Endothelial cell (in vitro differentiated cells): ENCODE measurements at regions not wholly inside any gene's neighbourhood (a gene's known extent, or its start where the extent isn't known, plus 50 kb on each side); places are given as distances from the start of the nearest gene placed in this dataset.
A peak's percentile ranks its signal among the peaks of the same experiment; 100 is the strongest.

ENCODE experiments used
- DNase-seq: peaks from one replicate; pipeline ENCODE4 v3.0.0; 2021; ENCODE audit warnings: low spot score
- H3K27ac Mint-ChIP-seq: one replicate; pipeline ENCODE4 v1.8.0; 2021; ENCODE audit warnings: mixed read lengths, inconsistent platforms; ENCODE audit not compliant: unreplicated experiment
- H3K27me3 Mint-ChIP-seq: one replicate; pipeline ENCODE4 v1.8.0; 2021; ENCODE audit warnings: mild to moderate bottlenecking, moderate library complexity, mixed read lengths, inconsistent platforms; ENCODE audit not compliant: unreplicated experiment
- H3K36me3 Mint-ChIP-seq: one replicate; pipeline ENCODE4 v1.8.0; 2021; ENCODE audit warnings: mild to moderate bottlenecking, low read depth, mixed read lengths, inconsistent platforms; ENCODE audit not compliant: unreplicated experiment
- H3K4me1 Mint-ChIP-seq: one replicate; pipeline ENCODE4 v1.8.0; 2021; ENCODE audit warnings: mild to moderate bottlenecking, mixed read lengths, inconsistent platforms; ENCODE audit not compliant: unreplicated experiment
- H3K4me3 Mint-ChIP-seq: one replicate; pipeline ENCODE4 v1.8.0; 2021; ENCODE audit warnings: mild to moderate bottlenecking, mixed read lengths, inconsistent platforms; ENCODE audit not compliant: unreplicated experiment
- H3K9me3 Mint-ChIP-seq: one replicate; pipeline ENCODE4 v1.8.0; 2021; ENCODE audit warnings: mixed read lengths, inconsistent platforms; ENCODE audit not compliant: unreplicated experiment
- TF ChIP-seq, protein P1 (sequence below): fragments of 200-600 bp; sonication (generic); IDR thresholded peaks from one replicate; pipeline ENCODE4 v1.5.0; 2021; ENCODE audit warnings: antibody characterized with exemption; ENCODE audit not compliant: unreplicated experiment

DNA sequence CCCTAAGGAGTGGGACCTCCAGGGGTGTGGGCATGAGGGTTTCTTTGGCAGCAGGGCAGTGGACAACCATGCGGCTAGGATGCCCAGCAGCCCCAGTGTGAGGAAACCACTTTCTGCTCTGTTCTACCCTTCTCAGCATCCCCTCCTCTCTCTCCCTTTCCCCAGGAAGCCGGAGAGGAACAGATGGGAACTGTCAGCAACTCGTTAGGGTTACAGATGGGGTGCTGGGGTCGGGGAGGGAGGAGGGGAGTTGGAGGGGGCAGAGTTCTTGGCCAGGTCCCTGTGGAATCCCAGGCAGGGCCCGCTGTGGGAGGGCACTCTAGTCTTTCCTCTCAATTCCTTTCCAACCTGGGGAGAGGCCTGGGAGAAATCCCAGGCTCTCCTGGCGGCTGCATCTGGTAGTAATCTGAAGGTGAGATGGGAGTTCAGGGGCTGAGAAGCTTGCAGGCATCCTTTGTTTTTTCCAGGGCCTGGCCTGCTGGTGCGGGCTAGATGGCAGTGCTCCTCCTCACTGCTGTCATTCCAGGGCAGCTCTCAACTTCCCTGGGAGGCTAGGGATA, 93.9 kb upstream of the CSF3R start:
- DNase-seq, result no peak
- H3K4me1 Mint-ChIP-seq, result peaks cover 3% of the 10 kb centered on the region
- H3K4me3 Mint-ChIP-seq, result no peak overlapping the region
- TF ChIP-seq, protein P1, sequence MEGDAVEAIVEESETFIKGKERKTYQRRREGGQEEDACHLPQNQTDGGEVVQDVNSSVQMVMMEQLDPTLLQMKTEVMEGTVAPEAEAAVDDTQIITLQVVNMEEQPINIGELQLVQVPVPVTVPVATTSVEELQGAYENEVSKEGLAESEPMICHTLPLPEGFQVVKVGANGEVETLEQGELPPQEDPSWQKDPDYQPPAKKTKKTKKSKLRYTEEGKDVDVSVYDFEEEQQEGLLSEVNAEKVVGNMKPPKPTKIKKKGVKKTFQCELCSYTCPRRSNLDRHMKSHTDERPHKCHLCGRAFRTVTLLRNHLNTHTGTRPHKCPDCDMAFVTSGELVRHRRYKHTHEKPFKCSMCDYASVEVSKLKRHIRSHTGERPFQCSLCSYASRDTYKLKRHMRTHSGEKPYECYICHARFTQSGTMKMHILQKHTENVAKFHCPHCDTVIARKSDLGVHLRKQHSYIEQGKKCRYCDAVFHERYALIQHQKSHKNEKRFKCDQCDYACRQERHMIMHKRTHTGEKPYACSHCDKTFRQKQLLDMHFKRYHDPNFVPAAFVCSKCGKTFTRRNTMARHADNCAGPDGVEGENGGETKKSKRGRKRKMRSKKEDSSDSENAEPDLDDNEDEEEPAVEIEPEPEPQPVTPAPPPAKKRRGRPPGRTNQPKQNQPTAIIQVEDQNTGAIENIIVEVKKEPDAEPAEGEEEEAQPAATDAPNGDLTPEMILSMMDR, result no peak
- H3K27ac Mint-ChIP-seq, result no peak overlapping the region
- no peaks in the 10 kb centered on the region for H3K9me3 Mint-ChIP-seq
- peaks cover 8% of the 10 kb centered on the region for H3K27me3 Mint-ChIP-seq
- H3K36me3 Mint-ChIP-seq, result no peaks in the 10 kb centered on the region

DNA sequence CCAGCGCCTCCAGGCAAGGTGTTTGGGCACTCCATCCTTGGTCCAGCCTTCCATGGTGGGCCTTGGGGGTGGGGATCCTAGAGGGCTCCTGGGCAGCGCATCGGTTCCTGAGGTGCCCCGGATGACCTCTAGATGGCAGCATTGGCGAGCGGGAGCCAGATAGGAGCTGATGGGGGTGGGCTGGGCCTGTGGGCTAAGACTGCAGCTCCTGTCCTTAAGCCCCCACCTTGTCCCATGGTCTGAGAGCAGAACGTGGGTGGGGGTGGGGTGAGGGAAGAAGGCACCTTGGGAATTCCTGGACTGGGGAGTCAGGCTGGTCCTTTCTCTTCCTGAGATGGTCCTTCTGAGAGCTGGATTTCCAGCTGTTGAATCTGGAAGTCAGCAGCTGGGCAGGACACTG, 93.4 kb upstream of the CSF3R start:
- peaks cover 3% of the 10 kb centered on the region for H3K4me1 Mint-ChIP-seq
- no peak overlapping the region for H3K27ac Mint-ChIP-seq
- TF ChIP-seq, protein P1, result peak; percentile 54
- DNase-seq, result peak; percentile 85
- H3K9me3 Mint-ChIP-seq, result no peaks in the 10 kb centered on the region
- H3K4me3 Mint-ChIP-seq, result no peak overlapping the region
- H3K36me3 Mint-ChIP-seq, result no peaks in the 10 kb centered on the region
- H3K27me3 Mint-ChIP-seq, result peaks cover 8% of the 10 kb centered on the region

DNA sequence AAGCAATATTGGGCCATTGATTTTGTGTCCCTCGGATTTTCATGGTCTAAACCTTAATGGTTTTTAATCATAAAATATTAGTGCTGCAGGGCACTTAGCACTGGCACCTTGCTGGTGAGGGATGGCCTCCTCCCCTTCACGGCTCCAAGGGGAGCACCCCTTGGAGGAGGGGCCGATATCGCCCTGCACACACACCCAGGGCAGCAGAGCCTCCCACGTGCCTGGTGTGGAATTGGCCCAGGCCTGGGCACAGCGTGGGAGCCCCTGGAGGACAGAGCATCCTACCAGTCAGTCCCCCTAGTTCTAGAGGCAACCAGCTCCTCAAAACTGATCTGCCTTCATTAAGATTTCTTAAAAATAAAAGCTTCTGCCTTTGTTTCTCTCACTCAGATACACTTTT, 90.7 kb upstream of the CSF3R start:
- peaks cover 3% of the 10 kb centered on the region for H3K4me1 Mint-ChIP-seq
- no peaks in the 10 kb centered on the region for H3K36me3 Mint-ChIP-seq
- no peak overlapping the region for H3K27ac Mint-ChIP-seq
- TF ChIP-seq, protein P1, result no peak
- H3K9me3 Mint-ChIP-seq, result no peaks in the 10 kb centered on the region
- H3K4me3 Mint-ChIP-seq, result no peak overlapping the region
- DNase-seq, result no peak
- H3K27me3 Mint-ChIP-seq, result peaks cover 3% of the 10 kb centered on the region

DNA sequence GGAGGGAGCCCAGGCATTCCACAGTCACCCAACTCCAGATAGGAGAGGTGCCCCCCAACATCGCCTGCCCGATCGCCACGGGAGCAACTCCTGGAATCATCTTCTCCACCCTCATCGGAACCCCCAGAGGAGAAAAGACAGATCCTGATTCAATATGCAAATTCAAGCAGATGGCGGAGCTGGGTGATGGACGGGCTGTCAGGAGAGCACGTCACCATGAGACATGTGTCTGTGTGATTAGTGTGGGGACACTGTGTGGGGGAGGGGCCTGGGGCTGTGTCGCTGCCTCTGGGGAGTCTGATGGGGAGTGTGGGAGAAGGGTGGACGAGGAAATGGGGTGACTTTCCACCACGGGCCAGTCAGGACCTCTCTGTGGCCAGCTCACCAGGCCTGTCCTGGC, 90.2 kb upstream of the CSF3R start:
- no peaks in the 10 kb centered on the region for H3K9me3 Mint-ChIP-seq
- no peaks in the 10 kb centered on the region for H3K36me3 Mint-ChIP-seq
- TF ChIP-seq, protein P1, result no peak
- H3K4me3 Mint-ChIP-seq, result no peak overlapping the region
- H3K27me3 Mint-ChIP-seq, result peaks cover 3% of the 10 kb centered on the region
- H3K4me1 Mint-ChIP-seq, result peaks cover 3% of the 10 kb centered on the region
- no peak overlapping the region for H3K27ac Mint-ChIP-seq
- no peak for DNase-seq

DNA sequence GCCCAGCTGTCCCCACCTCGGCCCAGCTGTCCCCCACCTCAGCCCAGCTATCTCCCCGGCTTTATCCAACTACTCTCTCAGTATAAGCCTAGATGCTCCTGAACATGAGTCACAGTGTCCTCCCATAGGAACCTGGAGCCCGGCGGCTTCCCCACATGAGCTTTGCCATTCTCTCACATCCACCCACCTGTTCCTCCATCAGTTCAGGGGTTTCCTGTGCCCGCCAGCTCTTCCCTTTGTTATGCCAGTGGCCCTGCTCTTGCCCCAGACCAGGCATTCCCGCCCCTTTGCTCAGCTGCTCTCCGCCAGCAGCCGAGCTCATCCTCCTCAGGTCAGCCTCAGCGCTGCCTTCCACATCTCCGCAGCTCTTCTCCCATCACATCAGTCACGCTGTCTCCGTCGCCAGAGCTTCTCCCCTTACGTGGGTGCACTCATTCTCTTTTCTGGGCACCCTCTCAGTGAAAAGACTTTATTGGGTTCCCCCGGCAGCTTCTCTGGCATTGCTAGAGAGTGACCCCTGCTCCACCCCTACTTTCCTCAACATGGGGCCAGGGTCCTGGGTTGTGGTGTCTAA, 89.5 kb upstream of the CSF3R start:
- Mint-ChIP-seq H3K27me3 (peaks cover 3% of the 10 kb centered on the region), H3K9me3 (no peaks in the 10 kb centered on the region), H3K4me1 (peaks cover 3% of the 10 kb centered on the region), H3K36me3 (no peaks in the 10 kb centered on the region), H3K4me3 (no peak overlapping the region), H3K27ac (no peak overlapping the region)
- DNase-seq, result no peak
- TF ChIP-seq, protein P1, result no peak
